SKM-1 (cell line): ENCODE measurements at regions not wholly inside any gene's neighbourhood (a gene's known extent, or its start where the extent isn't known, plus 50 kb on each side); places are given as distances from the start of the nearest gene placed in this dataset.

Source experiments
- DNase-seq: peaks from one replicate; lab custom pipeline; 2025; ENCODE audit not compliant: unreplicated experiment; lab: John Stamatoyannopoulos, UW

- DNase-seq, result no peak
These were observed 248.6 kb downstream of the TBX15 start for GRCh38 chr1:118739501-118739900.

DNA sequence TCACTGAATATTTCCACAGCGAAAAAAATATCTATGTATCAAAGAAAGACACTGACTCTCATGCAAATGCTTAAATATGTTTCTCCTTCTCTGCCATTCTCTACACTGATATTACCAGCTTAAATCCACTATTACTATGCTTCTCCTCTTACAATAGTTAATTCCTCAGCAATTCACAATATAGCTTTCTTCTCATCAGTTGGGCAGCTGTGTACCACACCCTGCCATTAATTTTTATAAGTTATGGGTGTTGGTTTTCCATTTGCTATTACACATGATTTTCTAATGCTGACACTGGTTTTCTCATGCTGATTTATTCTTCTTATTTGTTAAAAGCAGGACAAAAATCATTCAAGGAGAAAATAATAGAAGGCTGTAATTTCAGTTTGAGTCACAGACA, 251.8 kb downstream of the TBX15 start:
- no peak for DNase-seq

DNA sequence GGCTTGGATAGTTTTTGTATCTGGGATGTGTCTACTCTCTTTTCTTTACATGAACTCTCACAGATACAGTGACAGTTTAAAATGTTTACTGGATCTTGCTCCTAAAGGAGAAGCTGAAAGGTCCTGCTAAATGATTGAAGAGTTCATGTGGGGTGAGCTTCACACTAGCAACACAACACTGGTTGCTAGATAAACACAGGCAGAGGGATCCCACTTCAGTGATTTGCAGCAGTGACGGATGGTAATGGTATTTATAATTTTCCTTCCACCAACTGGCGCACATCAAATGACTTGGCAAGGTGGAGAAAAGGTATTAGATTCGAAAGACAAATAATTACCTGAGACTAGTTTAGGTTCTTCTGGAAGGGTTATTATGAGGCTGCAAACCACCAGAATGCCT, 270.2 kb downstream of the TBX15 start:
- DNase-seq, result no peak

GRCh38 chr1:118716775-118717174, 271.4 kb downstream of the TBX15 start:
- no peak for DNase-seq

- DNase-seq, result no peak
These were observed 276.8 kb downstream of the TBX15 start for GRCh38 chr1:118711356-118711755.

DNA sequence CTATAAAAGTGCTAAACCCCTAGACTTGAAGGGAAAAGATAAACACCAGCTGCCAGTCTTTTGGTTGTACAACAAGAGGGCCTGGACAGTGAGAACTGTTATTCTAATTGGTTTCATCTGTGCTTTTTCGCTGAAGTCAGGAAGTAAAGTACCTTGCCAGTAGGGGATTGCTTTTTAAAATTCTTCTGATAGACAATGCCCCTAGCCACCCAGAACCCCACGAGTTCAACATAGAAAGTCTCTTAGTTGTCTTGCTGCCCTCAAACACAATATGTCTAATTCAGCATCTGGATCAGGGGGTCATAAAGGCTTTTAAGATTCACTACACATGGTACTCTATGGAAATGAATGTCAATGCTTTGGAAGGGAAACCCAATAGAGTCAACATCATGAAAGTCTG, 289.2 kb downstream of the TBX15 start:
- no peak for DNase-seq

- no peak for DNase-seq
These were observed 296.0 kb downstream of the TBX15 start for GRCh38 chr1:118692143-118692542.

- no peak for DNase-seq
These were observed 299.3 kb downstream of the TBX15 start for GRCh38 chr1:118688891-118689290.

DNA sequence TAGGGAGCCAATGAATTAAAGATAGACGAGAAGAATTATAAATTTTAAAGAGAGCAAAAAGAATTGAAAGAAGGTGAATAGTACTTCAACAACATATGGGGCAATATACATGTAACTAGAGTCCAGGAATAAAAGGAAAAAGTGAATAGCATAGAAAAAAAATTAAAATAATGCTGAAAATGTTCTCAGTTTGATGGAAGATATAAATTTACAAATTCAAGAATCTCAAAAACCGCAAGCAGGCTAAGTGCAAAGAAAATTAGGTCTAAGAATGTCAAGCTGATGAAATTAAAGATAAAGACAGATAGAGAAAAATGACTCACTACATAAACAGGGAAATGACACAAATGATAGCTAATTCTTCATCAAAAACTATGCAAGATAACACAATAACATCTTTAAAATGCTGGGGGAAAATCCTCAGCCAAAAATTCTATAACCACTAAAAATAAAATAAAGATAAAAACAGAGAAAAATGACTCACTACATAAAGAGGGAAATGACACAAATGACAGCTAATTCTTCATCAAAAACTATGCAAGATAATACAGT, 326.3 kb downstream of the TBX15 start:
- no peak for DNase-seq

DNA sequence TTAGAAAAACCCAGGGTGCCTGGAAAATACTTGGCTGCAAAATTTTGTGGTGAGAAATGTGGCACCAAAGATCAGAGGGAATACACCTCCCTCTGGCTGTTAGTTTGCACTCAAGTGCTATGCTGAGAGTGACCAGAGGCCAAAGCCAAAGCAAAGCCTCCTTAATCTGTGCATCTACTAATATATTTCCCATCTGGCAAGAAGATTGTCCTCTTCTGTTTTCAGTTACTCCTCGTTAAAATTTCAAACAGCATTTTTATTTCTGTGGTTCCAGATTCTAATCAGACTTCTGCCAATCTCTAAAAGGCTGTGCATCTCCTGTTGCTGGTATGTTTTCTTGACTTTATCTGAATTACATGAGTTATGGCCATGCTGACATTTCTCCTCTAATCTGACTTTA, 327.4 kb downstream of the TBX15 start:
- DNase-seq, result no peak

- DNase-seq, result no peak
These were observed 328.5 kb downstream of the TBX15 start for GRCh38 chr1:118659646-118660045.

GRCh38 chr1:118650107-118650807, 337.9 kb downstream of the TBX15 start:
- DNase-seq, result no peak

- DNase-seq, result no peak
These were observed 338.6 kb downstream of the TBX15 start for GRCh38 chr1:118649369-118650106.

- no peak for DNase-seq
These were observed 352.1 kb downstream of the TBX15 start for GRCh38 chr1:118636004-118636403.

GRCh38 chr1:118627435-118627834, 360.7 kb downstream of the TBX15 start:
- DNase-seq, result no peak

- DNase-seq, result no peak
These were observed 366.3 kb downstream of the TBX15 start for GRCh38 chr1:118621839-118622238.

DNA sequence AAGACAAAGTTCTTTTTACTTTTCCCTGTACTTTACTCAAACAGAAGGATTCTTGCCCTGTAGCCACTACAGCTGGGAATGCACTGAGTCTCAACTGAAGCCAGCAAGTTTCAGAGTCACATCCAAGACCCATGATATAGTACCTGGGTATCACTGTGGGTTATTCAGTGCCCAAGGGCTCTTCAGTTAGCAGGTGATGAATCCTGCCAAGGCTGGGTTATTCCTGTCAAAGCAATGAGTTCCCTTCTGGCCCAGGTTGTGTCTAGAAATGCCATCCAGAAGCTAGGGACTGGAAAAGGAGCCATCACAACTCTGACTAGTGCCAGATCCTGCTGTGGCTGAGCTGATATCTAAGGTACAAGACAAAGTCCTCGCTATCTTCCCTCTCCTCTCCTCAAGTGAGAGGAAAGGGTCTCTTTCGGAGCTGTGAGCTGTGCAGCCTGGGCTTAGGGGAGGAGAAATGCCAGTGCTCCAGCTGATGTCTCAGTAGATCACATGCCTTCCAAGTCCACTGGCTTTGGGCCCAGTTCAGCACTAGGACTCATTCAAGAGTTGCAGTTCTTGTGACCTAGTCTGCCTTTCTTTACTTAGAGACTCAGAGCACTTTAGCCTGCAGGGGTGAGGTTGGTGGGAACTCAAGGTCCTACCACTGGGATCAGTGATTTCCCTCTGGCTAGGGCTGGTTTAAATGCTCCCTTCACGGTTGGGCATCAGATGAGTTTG, 369.4 kb downstream of the TBX15 start:
- DNase-seq, result no peak

DNA sequence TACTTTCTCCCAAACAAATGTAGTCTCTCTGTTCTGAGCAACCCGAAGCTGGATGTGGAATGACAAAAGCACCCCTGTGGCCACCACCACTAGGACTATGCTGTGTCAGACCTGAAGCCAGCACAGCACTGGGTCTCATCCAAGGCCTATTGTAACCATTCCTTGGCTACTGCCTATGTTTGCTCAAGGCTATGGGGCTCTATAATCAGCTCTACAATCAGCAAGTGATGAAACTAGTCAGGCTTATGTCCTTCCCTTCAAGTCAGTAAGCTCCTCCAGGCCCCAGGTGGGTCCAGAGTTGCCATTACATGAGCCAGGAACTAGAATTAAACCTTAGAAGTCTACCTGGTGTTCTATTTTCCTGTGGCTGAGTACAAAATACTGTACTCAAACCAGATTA, 370.2 kb downstream of the TBX15 start:
- DNase-seq, result no peak

DNA sequence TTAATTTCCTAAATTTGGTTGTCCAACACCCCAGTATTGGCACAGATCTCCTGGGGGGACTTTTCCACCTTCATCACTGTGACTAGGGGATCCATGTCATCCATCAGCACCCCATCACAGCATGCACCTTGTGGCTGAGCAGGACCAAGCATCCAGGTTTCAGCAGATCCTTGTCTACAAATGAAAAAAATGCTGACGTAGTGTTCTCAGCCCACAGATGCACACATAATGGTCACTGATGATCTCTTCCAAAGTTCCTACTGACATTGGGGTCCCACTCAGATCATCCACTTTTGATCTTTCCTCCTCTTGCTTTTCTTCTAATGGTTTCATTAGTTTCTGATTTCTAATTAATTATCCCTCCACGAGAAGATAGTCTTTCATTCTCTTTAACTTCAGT, 373.1 kb downstream of the TBX15 start:
- DNase-seq, result no peak

DNA sequence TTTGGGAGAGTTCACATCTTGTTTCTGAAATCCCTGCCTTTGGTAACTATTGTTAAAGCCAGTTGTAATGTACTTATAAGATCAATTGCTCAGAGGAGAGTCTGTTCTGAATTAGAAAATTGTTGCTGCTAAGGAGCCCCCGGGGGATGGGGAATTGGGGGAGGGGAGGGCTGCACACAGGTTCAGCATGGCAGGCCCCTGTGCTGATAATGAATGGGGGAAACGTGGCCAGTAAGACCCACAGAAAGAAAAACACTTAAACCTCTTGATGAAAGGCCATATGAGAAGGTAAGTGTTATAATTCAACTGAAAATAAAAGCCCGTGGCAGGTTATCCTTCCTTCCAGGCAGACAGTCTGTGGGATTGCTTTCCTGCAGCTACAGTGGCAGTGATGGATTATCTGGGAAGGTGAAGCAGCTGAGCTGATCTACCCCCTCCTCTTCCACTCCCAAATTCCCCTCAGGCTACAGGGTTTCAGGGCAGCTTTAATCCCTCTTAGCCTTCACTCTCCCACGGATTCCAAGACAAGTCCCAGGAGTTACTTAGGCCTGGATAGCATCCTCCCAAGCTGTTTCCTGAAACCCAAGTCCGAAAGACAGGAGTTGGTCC, 398.8 kb downstream of the TBX15 start:
- no peak for DNase-seq

DNA sequence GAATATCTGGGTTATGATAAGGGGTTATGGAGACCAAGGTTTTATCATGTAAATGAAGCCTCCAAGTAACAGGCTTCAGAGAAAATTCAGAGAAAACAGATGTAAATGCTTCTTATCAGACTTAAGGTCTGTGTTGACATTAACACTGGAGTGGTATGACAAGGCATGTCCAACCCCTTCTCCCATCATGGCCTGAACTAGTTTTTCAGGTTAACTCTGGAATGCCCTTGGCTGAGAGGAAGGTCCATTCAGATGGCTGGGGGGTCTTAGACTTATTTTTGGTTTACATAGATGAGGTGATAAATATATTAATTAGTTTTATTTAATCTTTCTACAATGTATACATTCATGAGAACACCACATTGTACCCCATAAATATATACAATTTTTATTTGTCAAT, 399.6 kb downstream of the TBX15 start:
- no peak for DNase-seq
